ENCODE measurements at regions not wholly inside any gene's neighbourhood (a gene's known extent, or its start where the extent isn't known, plus 50 kb on each side); places are given as distances from the start of the nearest gene placed in this dataset.
A peak's percentile ranks its signal among the peaks of the same experiment; 100 is the strongest.

- 87 to 97% (median 88%) methylated on average over 6 of the region's 6 CpGs for whole genome bisulfite sequencing, 5 donors
- DNase-seq, result no peak
- intact Hi-C loops (cut with DNase I; ENCODE audit: low total_unique reads), result no loop called here
- Histone ChIP-seq H3K27ac (no peak overlapping the region), H3K4me3 (no peak overlapping the region), H3K9me3 (no peaks in the 10 kb centered on the region), H3K36me3 (no peaks in the 10 kb centered on the region), H3K4me1 (no peaks in the 10 kb centered on the region), H3K27me3 (replicated peaks in 1 of 7) (no peaks in the 10 kb centered on the region)
- TF ChIP-seq POLR2A (IDR thresholded peaks at IDR 0.05) (no peak), CTCF (IDR thresholded peaks at IDR 0.05 in 8 of 11, conservative IDR thresholded peaks at IDR 0.05 in 3 of 11) (no peak), POLR2AphosphoS5 (IDR thresholded peaks at IDR 0.05) (no peak)
Observed at GRCh38 chr10:43859016-43859525, 210.4 kb upstream of the ZNF32 start.

GRCh38 chr10:43857931-43858315 lies 209.2 kb upstream of the ZNF32 start:
- no peaks in the 10 kb centered on the region for H3K36me3 ChIP-seq
- no peak for TF ChIP-seq POLR2A (IDR thresholded peaks at IDR 0.05)
- TF ChIP-seq POLR2AphosphoS5 (IDR thresholded peaks at IDR 0.05), result no peak
- no peak for TF ChIP-seq CTCF (IDR thresholded peaks at IDR 0.05 in 8 of 11, conservative IDR thresholded peaks at IDR 0.05 in 3 of 11)
- no peak overlapping the region for H3K4me3 ChIP-seq
- intact Hi-C loops (cut with DNase I; ENCODE audit: low total_unique reads), result no loop called here
- 74 to 91% (median 86%) methylated on average over 3 of the region's 3 CpGs for WGBS, 5 donors
- no peaks in the 10 kb centered on the region for H3K4me1 ChIP-seq
- no peaks in the 10 kb centered on the region for H3K9me3 ChIP-seq
- no peak for DNase-seq
- H3K27ac ChIP-seq, result no peak overlapping the region
- H3K27me3 ChIP-seq (replicated peaks in 1 of 7), result no peaks in the 10 kb centered on the region

- H3K4me1 ChIP-seq, result no peaks in the 10 kb centered on the region
- H3K27ac ChIP-seq, result no peak overlapping the region
- no peaks in the 10 kb centered on the region for H3K36me3 ChIP-seq
- DNase-seq, result peak; percentile 41
- H3K9me3 ChIP-seq, result no peaks in the 10 kb centered on the region
- no peaks in the 10 kb centered on the region for H3K27me3 ChIP-seq (replicated peaks in 1 of 7)
- intact Hi-C loops (cut with DNase I; ENCODE audit: low total_unique reads), result no loop called here
- 71 to 80% (median 76%) methylated on average over 6 of the region's 6 CpGs for WGBS, 5 donors
- TF ChIP-seq CTCF (IDR thresholded peaks at IDR 0.05 in 8 of 11, conservative IDR thresholded peaks at IDR 0.05 in 3 of 11) (no peak), POLR2AphosphoS5 (IDR thresholded peaks at IDR 0.05) (no peak), POLR2A (IDR thresholded peaks at IDR 0.05) (no peak)
- H3K4me3 ChIP-seq, result no peak overlapping the region
Observed at GRCh38 chr10:43857206-43857930, 208.7 kb upstream of the ZNF32 start.

GRCh38 chr10:43856299-43856698 lies 207.6 kb upstream of the ZNF32 start:
- no peak for TF ChIP-seq CTCF (IDR thresholded peaks at IDR 0.05 in 8 of 11, conservative IDR thresholded peaks at IDR 0.05 in 3 of 11)
- intact Hi-C loops (cut with DNase I; ENCODE audit: low total_unique reads), result no loop called here
- no peaks in the 10 kb centered on the region for H3K27me3 ChIP-seq (replicated peaks in 1 of 7)
- no peaks in the 10 kb centered on the region for H3K9me3 ChIP-seq
- H3K4me3 ChIP-seq, result no peak overlapping the region
- DNase-seq, result peak; percentile 40
- H3K4me1 ChIP-seq, result no peaks in the 10 kb centered on the region
- WGBS, 5 donors, result 92 to 96% (median 94%) methylated on average over 5 of the region's 5 CpGs
- H3K27ac ChIP-seq, result no peak overlapping the region
- no peaks in the 10 kb centered on the region for H3K36me3 ChIP-seq
